ENCODE measurements at regions not wholly inside any gene's neighbourhood (a gene's known extent, or its start where the extent isn't known, plus 50 kb on each side); places are given as distances from the start of the nearest gene placed in this dataset.

GRCh38 chr6:92364948-92365541, 1054.3 kb downstream of the EPHA7 start:
- no peak for DNase-seq

GRCh38 chr6:92363111-92363510, 1056.2 kb downstream of the EPHA7 start:
- no peak for DNase-seq

GRCh38 chr6:92362404-92362803, 1057.0 kb downstream of the EPHA7 start:
- DNase-seq, result no peak

GRCh38 chr6:92361990-92362389, 1057.4 kb downstream of the EPHA7 start:
- no peak for DNase-seq

- no peak for DNase-seq
Observed at GRCh38 chr6:92354270-92354829, 1065.0 kb downstream of the EPHA7 start.

GRCh38 chr6:92352130-92352529, 1067.2 kb downstream of the EPHA7 start:
- no peak for DNase-seq

GRCh38 chr6:92341201-92341600, 1078.2 kb downstream of the EPHA7 start:
- no peak for DNase-seq

- no peak for DNase-seq
Observed at GRCh38 chr6:92339936-92340640, 1079.3 kb downstream of the EPHA7 start.

GRCh38 chr6:92337571-92337970, 1081.8 kb downstream of the EPHA7 start:
- DNase-seq, result no peak

- DNase-seq, result no peak
Observed at GRCh38 chr6:92329208-92329847, 1090.0 kb downstream of the EPHA7 start.

GRCh38 chr6:92315312-92315711, 1104.0 kb downstream of the EPHA7 start:
- no peak for DNase-seq

GRCh38 chr6:92297101-92297500, 1122.3 kb downstream of the EPHA7 start:
- DNase-seq, result no peak

GRCh38 chr6:92292067-92292466, 1127.3 kb downstream of the EPHA7 start:
- DNase-seq, result no peak

- no peak for DNase-seq
Observed at GRCh38 chr6:92289831-92290230, 1129.5 kb downstream of the EPHA7 start.

- no peak for DNase-seq
Observed at GRCh38 chr6:92281571-92282076, 1137.7 kb downstream of the EPHA7 start.

GRCh38 chr6:92275150-92275549, 1144.2 kb downstream of the EPHA7 start:
- no peak for DNase-seq

GRCh38 chr6:92274588-92274987, 1144.8 kb downstream of the EPHA7 start:
- no peak for DNase-seq

- DNase-seq, result no peak
Observed at GRCh38 chr6:92273694-92274093, 1145.7 kb downstream of the EPHA7 start.

GRCh38 chr6:92271091-92271490, 1148.3 kb downstream of the EPHA7 start:
- no peak for DNase-seq

GRCh38 chr6:92270365-92270764, 1149.0 kb downstream of the EPHA7 start:
- no peak for DNase-seq

- DNase-seq, result no peak
Observed at GRCh38 chr6:92267335-92267734, 1152.0 kb downstream of the EPHA7 start.

- DNase-seq, result no peak
Observed at GRCh38 chr6:92263864-92264263, 1155.5 kb downstream of the EPHA7 start.

- DNase-seq, result no peak
Observed at GRCh38 chr6:92259171-92259570, 1160.2 kb downstream of the EPHA7 start.

- DNase-seq, result no peak
Observed at GRCh38 chr6:92243315-92243714, 1176.0 kb downstream of the EPHA7 start.
